ENCODE measurements at regions not wholly inside any gene's neighbourhood (a gene's known extent, or its start where the extent isn't known, plus 50 kb on each side); places are given as distances from the start of the nearest gene placed in this dataset.
A peak's percentile ranks its signal among the peaks of the same experiment; 100 is the strongest.

GRCh38 chr10:124219062-124219461 lies 125.7 kb upstream of the CHST15 start:
- no peak for DNase-seq
- no peak for TF ChIP-seq CTCF (conservative IDR thresholded peaks at IDR 0.05)
- Histone ChIP-seq H3K27ac (ENCODE audit: low read depth, low read length) (no peak overlapping the region), H3K4me3 (ENCODE audit: low read length) (no peak overlapping the region), H3K36me3 (ENCODE audit: control insufficient read depth, insufficient read depth, low read length) (no peaks in the 10 kb centered on the region), H3K9ac (ENCODE audit: extremely low read depth, low read length, poor library complexity, severe bottlenecking) (no peak overlapping the region), H3K9me3 (ENCODE audit: control insufficient read depth, low read length) (no peaks in the 10 kb centered on the region), H3K4me1 (ENCODE audit: control insufficient read depth, insufficient read depth, low read length) (no peaks in the 10 kb centered on the region), H3K27me3 (ENCODE audit: control insufficient read depth, insufficient read depth, low read length, poor library complexity, severe bottlenecking) (no peaks in the 10 kb centered on the region)
- 79 to 84% methylated on average over 7 to 12 of the region's 12 CpGs for WGBS, 2 experiments (ENCODE audit: insufficient coverage in 1 of 2, insufficient read length in 1 of 2)
- no peaks in the 10 kb centered on the region for H3K27me3 Mint-ChIP-seq (ENCODE audit: insufficient read depth)
- H3K36me3 Mint-ChIP-seq (ENCODE audit: low read depth) = no peaks in the 10 kb centered on the region
- peaks cover 1% of the 10 kb centered on the region for H3K4me1 Mint-ChIP-seq
- no peaks in the 10 kb centered on the region for H3K9me3 Mint-ChIP-seq
- H3K4me3 Mint-ChIP-seq = no peak overlapping the region
- no peak overlapping the region for H3K27ac Mint-ChIP-seq

GRCh38 chr10:124217906-124218804 lies 124.8 kb upstream of the CHST15 start:
- WGBS, 2 experiments (ENCODE audit: insufficient coverage in 1 of 2, insufficient read length in 1 of 2) = 81 to 87% methylated on average over 9 to 12 of the region's 12 CpGs
- Mint-ChIP-seq H3K4me1 (peaks cover 1% of the 10 kb centered on the region), H3K27me3 (ENCODE audit: insufficient read depth) (no peaks in the 10 kb centered on the region), H3K36me3 (ENCODE audit: low read depth) (no peaks in the 10 kb centered on the region), H3K9me3 (no peaks in the 10 kb centered on the region), H3K4me3 (no peak overlapping the region), H3K27ac (no peak overlapping the region)
- DNase-seq = peak; percentile 83
- TF ChIP-seq CTCF (conservative IDR thresholded peaks at IDR 0.05) = peak; percentile 73
- Histone ChIP-seq H3K4me3 (ENCODE audit: low read length) (no peak overlapping the region), H3K4me1 (ENCODE audit: control insufficient read depth, insufficient read depth, low read length) (no peaks in the 10 kb centered on the region), H3K9me3 (ENCODE audit: control insufficient read depth, low read length) (no peaks in the 10 kb centered on the region), H3K27me3 (ENCODE audit: control insufficient read depth, insufficient read depth, low read length, poor library complexity, severe bottlenecking) (no peaks in the 10 kb centered on the region), H3K36me3 (ENCODE audit: control insufficient read depth, insufficient read depth, low read length) (no peaks in the 10 kb centered on the region), H3K9ac (ENCODE audit: extremely low read depth, low read length, poor library complexity, severe bottlenecking) (no peak overlapping the region), H3K27ac (ENCODE audit: low read depth, low read length) (no peak overlapping the region)

GRCh38 chr10:124217031-124217430 lies 123.6 kb upstream of the CHST15 start:
- Mint-ChIP-seq H3K27me3 (ENCODE audit: insufficient read depth) (no peaks in the 10 kb centered on the region), H3K4me3 (no peak overlapping the region), H3K27ac (no peak overlapping the region), H3K4me1 (peaks cover 1% of the 10 kb centered on the region), H3K9me3 (no peaks in the 10 kb centered on the region), H3K36me3 (ENCODE audit: low read depth) (no peaks in the 10 kb centered on the region)
- Histone ChIP-seq H3K9ac (ENCODE audit: extremely low read depth, low read length, poor library complexity, severe bottlenecking) (no peak overlapping the region), H3K36me3 (ENCODE audit: control insufficient read depth, insufficient read depth, low read length) (no peaks in the 10 kb centered on the region), H3K4me3 (ENCODE audit: low read length) (no peak overlapping the region), H3K9me3 (ENCODE audit: control insufficient read depth, low read length) (no peaks in the 10 kb centered on the region), H3K27me3 (ENCODE audit: control insufficient read depth, insufficient read depth, low read length, poor library complexity, severe bottlenecking) (no peaks in the 10 kb centered on the region), H3K4me1 (ENCODE audit: control insufficient read depth, insufficient read depth, low read length) (no peaks in the 10 kb centered on the region), H3K27ac (ENCODE audit: low read depth, low read length) (no peak overlapping the region)
- 94% methylated on average over 9 of the region's 9 CpGs for WGBS, 2 experiments (ENCODE audit: insufficient coverage in 1 of 2, insufficient read length in 1 of 2)
- DNase-seq = no peak
- no peak for TF ChIP-seq CTCF (conservative IDR thresholded peaks at IDR 0.05)
